Stimulated activated memory B cell treated with anti-CD40 and anti-IgM and Interleukin-4, amounts not matched to agents 10 μg/mL and 1 μg/mL and 100 μg/mL, for 72 hours (primary cell): ENCODE measurements at regions not wholly inside any gene's neighbourhood (a gene's known extent, or its start where the extent isn't known, plus 50 kb on each side); places are given as distances from the start of the nearest gene placed in this dataset.
"Not testable (repeated sequence)": the region's sequence is repeated elsewhere in the genome, so short reads cannot be mapped to it uniquely, and the experiment has no call there.

ENCODE experiments used
- ATAC-seq: fragments of 150-1000 bp; cut with Tn5 transposase; 2 replicates; pipeline ENCODE4 v1.10.0; 2021
- H3K27ac Mint-ChIP-seq: one replicate; pipeline ENCODE4 v1.8.0; 2022; ENCODE audit warnings: mild to moderate bottlenecking, mixed read lengths
- H3K27me3 Mint-ChIP-seq: one replicate; pipeline ENCODE4 v1.8.0; 2022; ENCODE audit warnings: mixed read lengths
- H3K36me3 Mint-ChIP-seq: one replicate; pipeline ENCODE4 v1.8.0; 2022; ENCODE audit warnings: mixed read lengths
- H3K4me1 Mint-ChIP-seq: one replicate; pipeline ENCODE4 v1.8.0; 2022; ENCODE audit warnings: mixed read lengths
- H3K4me3 Mint-ChIP-seq: one replicate; pipeline ENCODE4 v1.8.0; 2022; ENCODE audit warnings: mild to moderate bottlenecking, moderate library complexity, mixed read lengths
- H3K9me3 Mint-ChIP-seq: one replicate; pipeline ENCODE4 v1.8.0; 2022; ENCODE audit warnings: mixed read lengths

GRCh38 chr16:85508388-85508787, 104.7 kb upstream of the GSE1 start:
- Mint-ChIP-seq H3K4me1 (no peaks in the 10 kb centered on the region), H3K27me3 (peaks cover 45% of the 10 kb centered on the region), H3K27ac (no peak overlapping the region), H3K4me3 (no peak overlapping the region), H3K36me3 (no peaks in the 10 kb centered on the region), H3K9me3 (no peaks in the 10 kb centered on the region)
- ATAC-seq, result no peak

GRCh38 chr16:85508993-85509392, 104.1 kb upstream of the GSE1 start:
- H3K27ac Mint-ChIP-seq, result no peak overlapping the region
- H3K9me3 Mint-ChIP-seq, result no peaks in the 10 kb centered on the region
- no peak for ATAC-seq
- H3K27me3 Mint-ChIP-seq, result peaks cover 51% of the 10 kb centered on the region
- no peaks in the 10 kb centered on the region for H3K36me3 Mint-ChIP-seq
- no peaks in the 10 kb centered on the region for H3K4me1 Mint-ChIP-seq
- no peak overlapping the region for H3K4me3 Mint-ChIP-seq

GRCh38 chr16:85510041-85510659, 103.0 kb upstream of the GSE1 start:
- H3K27me3 Mint-ChIP-seq, result peaks cover 57% of the 10 kb centered on the region
- no peak overlapping the region for H3K27ac Mint-ChIP-seq
- no peaks in the 10 kb centered on the region for H3K9me3 Mint-ChIP-seq
- H3K4me1 Mint-ChIP-seq, result no peaks in the 10 kb centered on the region
- no peak overlapping the region for H3K4me3 Mint-ChIP-seq
- no peak for ATAC-seq
- no peaks in the 10 kb centered on the region for H3K36me3 Mint-ChIP-seq

GRCh38 chr16:85511938-85512807, 100.9 kb upstream of the GSE1 start:
- Mint-ChIP-seq H3K9me3 (no peaks in the 10 kb centered on the region), H3K36me3 (no peaks in the 10 kb centered on the region), H3K4me1 (no peaks in the 10 kb centered on the region), H3K27me3 (peaks cover 57% of the 10 kb centered on the region), H3K27ac (no peak overlapping the region), H3K4me3 (no peak overlapping the region)
- ATAC-seq, result no peak

GRCh38 chr16:85512808-85513115, 100.4 kb upstream of the GSE1 start:
- Mint-ChIP-seq H3K27ac (no peak overlapping the region), H3K27me3 (peaks cover 57% of the 10 kb centered on the region), H3K4me3 (no peak overlapping the region), H3K9me3 (no peaks in the 10 kb centered on the region), H3K4me1 (no peaks in the 10 kb centered on the region), H3K36me3 (no peaks in the 10 kb centered on the region)
- no peak for ATAC-seq

- no peak overlapping the region for H3K27ac Mint-ChIP-seq
- ATAC-seq, result no peak
- no peak overlapping the region for H3K4me3 Mint-ChIP-seq
- H3K27me3 Mint-ChIP-seq, result peaks cover 57% of the 10 kb centered on the region
- no peaks in the 10 kb centered on the region for H3K9me3 Mint-ChIP-seq
- no peaks in the 10 kb centered on the region for H3K4me1 Mint-ChIP-seq
- H3K36me3 Mint-ChIP-seq, result no peaks in the 10 kb centered on the region
These were observed 99.9 kb upstream of the GSE1 start for GRCh38 chr16:85513180-85513579.

- H3K27ac Mint-ChIP-seq, result no peak overlapping the region
- H3K4me3 Mint-ChIP-seq, result no peak overlapping the region
- no peaks in the 10 kb centered on the region for H3K4me1 Mint-ChIP-seq
- H3K36me3 Mint-ChIP-seq, result no peaks in the 10 kb centered on the region
- ATAC-seq, result peak; percentile 39
- H3K9me3 Mint-ChIP-seq, result no peaks in the 10 kb centered on the region
- H3K27me3 Mint-ChIP-seq, result peaks cover 54% of the 10 kb centered on the region
These were observed 99.5 kb upstream of the GSE1 start for GRCh38 chr16:85513649-85514048.

- H3K27me3 Mint-ChIP-seq, result peaks cover 48% of the 10 kb centered on the region
- no peaks in the 10 kb centered on the region for H3K36me3 Mint-ChIP-seq
- peaks cover 4% of the 10 kb centered on the region for H3K9me3 Mint-ChIP-seq
- H3K4me3 Mint-ChIP-seq, result no peak overlapping the region
- H3K4me1 Mint-ChIP-seq, result no peaks in the 10 kb centered on the region
- no peak overlapping the region for H3K27ac Mint-ChIP-seq
- ATAC-seq, result no peak
These were observed 98.9 kb upstream of the GSE1 start for GRCh38 chr16:85514295-85514597.

GRCh38 chr16:85514598-85515318, 98.4 kb upstream of the GSE1 start:
- Mint-ChIP-seq H3K4me3 (no peak overlapping the region), H3K4me1 (no peaks in the 10 kb centered on the region), H3K9me3 (peaks cover 8% of the 10 kb centered on the region), H3K27me3 (peaks cover 43% of the 10 kb centered on the region), H3K27ac (no peak overlapping the region), H3K36me3 (no peaks in the 10 kb centered on the region)
- no peak for ATAC-seq

- Mint-ChIP-seq H3K27me3 (peaks cover 43% of the 10 kb centered on the region), H3K36me3 (no peaks in the 10 kb centered on the region), H3K4me1 (no peaks in the 10 kb centered on the region), H3K9me3 (peaks cover 8% of the 10 kb centered on the region), H3K27ac (no peak overlapping the region), H3K4me3 (no peak overlapping the region)
- ATAC-seq, result no peak
These were observed 97.8 kb upstream of the GSE1 start for GRCh38 chr16:85515319-85515745.

GRCh38 chr16:85515830-85516397, 97.2 kb upstream of the GSE1 start:
- H3K4me1 Mint-ChIP-seq, result no peaks in the 10 kb centered on the region
- H3K27me3 Mint-ChIP-seq, result peaks cover 37% of the 10 kb centered on the region
- no peaks in the 10 kb centered on the region for H3K36me3 Mint-ChIP-seq
- ATAC-seq, result no peak
- H3K4me3 Mint-ChIP-seq, result no peak overlapping the region
- peaks cover 8% of the 10 kb centered on the region for H3K9me3 Mint-ChIP-seq
- no peak overlapping the region for H3K27ac Mint-ChIP-seq

GRCh38 chr16:85517154-85517553, 96.0 kb upstream of the GSE1 start:
- Mint-ChIP-seq H3K36me3 (no peaks in the 10 kb centered on the region), H3K27me3 (peaks cover 25% of the 10 kb centered on the region), H3K4me1 (no peaks in the 10 kb centered on the region), H3K9me3 (peaks cover 8% of the 10 kb centered on the region), H3K4me3 (no peak overlapping the region), H3K27ac (no peak overlapping the region)
- no peak for ATAC-seq

GRCh38 chr16:85517563-85518179, 95.5 kb upstream of the GSE1 start:
- ATAC-seq, result no peak
- peaks cover 8% of the 10 kb centered on the region for H3K9me3 Mint-ChIP-seq
- H3K4me3 Mint-ChIP-seq, result no peak overlapping the region
- H3K27me3 Mint-ChIP-seq, result peaks cover 25% of the 10 kb centered on the region
- H3K27ac Mint-ChIP-seq, result no peak overlapping the region
- no peaks in the 10 kb centered on the region for H3K36me3 Mint-ChIP-seq
- H3K4me1 Mint-ChIP-seq, result no peaks in the 10 kb centered on the region

GRCh38 chr16:85518398-85519049, 94.6 kb upstream of the GSE1 start:
- peaks cover 8% of the 10 kb centered on the region for H3K9me3 Mint-ChIP-seq
- peaks cover 25% of the 10 kb centered on the region for H3K27me3 Mint-ChIP-seq
- H3K36me3 Mint-ChIP-seq, result no peaks in the 10 kb centered on the region
- ATAC-seq, result no peak
- H3K27ac Mint-ChIP-seq, result no peak overlapping the region
- no peak overlapping the region for H3K4me3 Mint-ChIP-seq
- H3K4me1 Mint-ChIP-seq, result no peaks in the 10 kb centered on the region

GRCh38 chr16:85519050-85519440, 94.1 kb upstream of the GSE1 start:
- not testable (repeated sequence) for H3K4me3 Mint-ChIP-seq, H3K36me3 Mint-ChIP-seq, ATAC-seq, H3K9me3 Mint-ChIP-seq, H3K4me1 Mint-ChIP-seq, H3K27ac Mint-ChIP-seq
- H3K27me3 Mint-ChIP-seq, result peaks cover 21% of the 10 kb centered on the region
